GM23338 (cell line): ENCODE measurements at regions not wholly inside any gene's neighbourhood (a gene's known extent, or its start where the extent isn't known, plus 50 kb on each side); places are given as distances from the start of the nearest gene placed in this dataset.

Experiments
- ATAC-seq: fragments of 200-7000 bp; cut with Tn5 transposase; 3 replicates; pipeline ENCODE4 v1.9.1; 2020
- DNase-seq: peaks from one replicate; pipeline ENCODE4 v3.0.0-alpha.2; 2015; ENCODE audit warnings: low spot score
- H2AFZ ChIP-seq: fragments of 200-600 bp; sonication (generic); 2 replicates; pipeline ENCODE4 v1.8.0; 2016; ENCODE audit warnings: antibody characterized with exemption, mild to moderate bottlenecking, moderate library complexity
- H3F3A ChIP-seq: fragments of 200-600 bp; sonication (generic); replicated peaks from 2 replicates; pipeline ENCODE4 v1.8.0; 2017; ENCODE audit warnings: antibody characterized with exemption, mixed run types, low read depth
- H3K27ac ChIP-seq: fragments of 200-600 bp; sonication (generic); 2 replicates; pipeline ENCODE4 v1.6.1; 2016; ENCODE audit warnings: low read depth
- H3K27me3 ChIP-seq: fragments of 200-600 bp; sonication (generic); 2 replicates; pipeline ENCODE4 v1.8.0; 2016; ENCODE audit warnings: mild to moderate bottlenecking, mixed run types, moderate library complexity; ENCODE audit not compliant: insufficient read depth
- H3K36me3 ChIP-seq: fragments of 200-600 bp; sonication (generic); 2 replicates; pipeline ENCODE4 v1.8.0; 2016; ENCODE audit warnings: mild to moderate bottlenecking; ENCODE audit not compliant: insufficient read depth
- H3K4me1 ChIP-seq: fragments of 200-600 bp; sonication (generic); 2 replicates; pipeline ENCODE4 v1.8.0; 2016; ENCODE audit warnings: mild to moderate bottlenecking, moderate library complexity; ENCODE audit not compliant: insufficient read depth
- H3K4me2 ChIP-seq: fragments of 200-600 bp; sonication (generic); 2 replicates; pipeline ENCODE4 v1.7.1; 2017; ENCODE audit warnings: mixed run types
- H3K4me3 ChIP-seq: fragments of 200-600 bp; sonication (generic); 2 replicates; pipeline ENCODE4 v1.6.1; 2016; ENCODE audit warnings: mixed run types
- H3K79me2 ChIP-seq: fragments of 200-600 bp; sonication (generic); replicated peaks from 2 replicates; pipeline ENCODE4 v1.8.0; 2017; ENCODE audit warnings: mild to moderate bottlenecking; ENCODE audit not compliant: insufficient read depth
- H3K9me2 ChIP-seq: fragments of 200-600 bp; sonication (generic); 2 replicates; pipeline ENCODE4 v1.8.0; 2017; ENCODE audit not compliant: insufficient read depth
- H4K20me1 ChIP-seq: fragments of 200-600 bp; sonication (generic); replicated peaks from 2 replicates; pipeline ENCODE4 v1.8.0; 2017; ENCODE audit warnings: mild to moderate bottlenecking; ENCODE audit not compliant: insufficient read depth
- H3K27ac Mint-ChIP-seq: 2 replicates; pipeline ENCODE4 v1.8.0; 2020; ENCODE audit warnings: inconsistent platforms, mild to moderate bottlenecking, moderate library complexity, mixed read lengths
- H3K27me3 Mint-ChIP-seq: 3 replicates; pipeline ENCODE4 v1.8.0; 2022; ENCODE audit warnings: low read depth, mild to moderate bottlenecking, moderate library complexity, mixed read lengths, inconsistent platforms; ENCODE audit not compliant: insufficient read depth, poor library complexity
- H3K36me3 Mint-ChIP-seq: 3 replicates; pipeline ENCODE4 v1.8.0; 2021; ENCODE audit warnings: low read depth, mild to moderate bottlenecking, inconsistent platforms, moderate library complexity, mixed read lengths
- H3K4me1 Mint-ChIP-seq: 3 replicates; pipeline ENCODE4 v1.8.0; 2020; ENCODE audit warnings: mild to moderate bottlenecking, inconsistent platforms, mixed read lengths
- H3K4me3 Mint-ChIP-seq: 3 replicates; pipeline ENCODE4 v1.8.0; 2021; ENCODE audit warnings: moderate library complexity, mild to moderate bottlenecking, inconsistent platforms, mixed read lengths
- H3K9me3 Mint-ChIP-seq: 3 replicates; pipeline ENCODE4 v1.8.0; 2020; ENCODE audit warnings: moderate library complexity, mild to moderate bottlenecking, inconsistent platforms, mixed read lengths
- CREB1 ChIP-seq: fragments of 250-450 bp; sonication (Bioruptor Pico); IDR thresholded peaks from 2 replicates; pipeline ENCODE4 v1.5.0; 2020; ENCODE audit warnings: low read depth, mild to moderate bottlenecking, moderate library complexity
- CTCF ChIP-seq, 2 experiments: fragments of 200-600 bp in 1 of 2; sonication (generic) in 1 of 2; conservative IDR thresholded peaks; 2 replicates each; pipeline versions ENCODE4 v1.5.1 to v1.6.1; 2016 to 2017; ENCODE audit warnings: antibody characterized with exemption in 2 of 2, low read depth in 2 of 2, mild to moderate bottlenecking in 2 of 2, moderate library complexity in 1 of 2
- JUNB ChIP-seq: IDR thresholded peaks from one replicate; pipeline ENCODE4 v1.6.1; 2016; ENCODE audit warnings: antibody characterized with exemption; ENCODE audit not compliant: unreplicated experiment
- NANOG ChIP-seq: IDR thresholded peaks from 2 replicates; pipeline ENCODE4 v1.6.1; 2016; ENCODE audit warnings: antibody characterized with exemption, borderline replicate concordance
- POLR2AphosphoS5 ChIP-seq: IDR thresholded peaks from 2 replicates; pipeline ENCODE4 v1.6.1; 2016; ENCODE audit warnings: antibody characterized with exemption, low read depth
- STAT1 ChIP-seq: IDR thresholded peaks from one replicate; pipeline ENCODE4 v1.6.1; 2016; ENCODE audit warnings: antibody characterized with exemption; ENCODE audit not compliant: unreplicated experiment
- ZNF331 ChIP-seq: fragments of 250-450 bp; sonication (Bioruptor Pico); IDR thresholded peaks from 2 replicates; pipeline ENCODE4 v1.5.0; 2020; ENCODE audit warnings: low read depth, mild to moderate bottlenecking, moderate library complexity
- ZNF462 ChIP-seq: fragments of 250-450 bp; sonication (Bioruptor Pico); IDR thresholded peaks from 2 replicates; pipeline ENCODE4 v1.5.0; 2020; ENCODE audit warnings: mild to moderate bottlenecking, moderate library complexity
- TF ChIP-seq, protein P1 (sequence below): IDR thresholded peaks from 2 replicates; pipeline ENCODE4 v1.6.1; 2016; ENCODE audit warnings: antibody characterized with exemption
- TF ChIP-seq, protein P2 (sequence below): IDR thresholded peaks from one replicate; pipeline ENCODE4 v1.6.1; 2018; ENCODE audit warnings: antibody characterized with exemption; ENCODE audit not compliant: unreplicated experiment

DNA sequence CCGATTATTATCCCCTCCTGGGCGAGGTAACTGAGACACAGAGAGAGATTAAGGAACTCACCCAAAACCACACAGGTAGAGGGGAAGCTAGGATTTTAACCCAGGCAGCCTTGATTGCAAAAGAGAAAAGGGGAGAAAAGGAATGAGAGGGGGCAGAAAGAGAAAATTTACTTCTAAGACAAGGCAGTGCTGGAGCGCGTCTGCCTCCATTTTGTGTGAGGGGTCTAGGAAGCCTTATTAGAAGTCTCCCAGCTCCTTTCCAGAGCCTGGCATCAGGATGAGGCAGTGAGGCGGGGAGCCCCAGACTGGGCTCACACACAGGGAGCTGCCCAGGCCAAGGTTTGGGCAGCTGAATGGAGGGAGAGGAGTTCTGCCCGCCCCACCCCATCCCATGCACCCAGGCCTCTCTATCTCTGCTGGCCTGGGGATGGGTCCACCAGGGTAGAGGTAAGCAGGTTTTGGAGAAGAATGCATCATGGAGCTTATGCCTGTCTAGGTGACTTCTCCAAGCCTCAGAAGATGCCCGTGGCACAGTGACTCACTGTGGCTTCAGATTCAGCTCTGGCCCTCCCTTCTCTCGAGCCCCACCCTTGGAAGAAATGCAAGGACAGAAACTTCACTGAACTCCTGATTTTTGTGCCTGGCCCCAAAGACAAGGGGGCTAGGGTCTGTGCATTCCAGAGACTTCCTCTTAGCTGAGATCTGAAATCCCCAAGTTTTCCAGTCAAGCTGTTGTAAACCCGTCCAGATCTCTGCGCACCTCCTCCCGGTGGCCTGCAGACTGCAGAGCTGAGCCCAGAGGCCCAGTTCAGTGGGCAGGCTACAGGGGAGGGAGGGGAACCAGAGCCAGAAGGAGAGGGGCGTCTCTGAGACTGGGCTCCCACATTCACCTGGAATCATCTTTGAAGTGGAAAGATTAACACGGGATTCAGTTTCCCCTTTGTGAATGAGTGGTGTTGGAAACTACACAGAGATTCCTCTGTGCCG is 95.1 kb upstream of the CDH5 start (continued):
- no peak for TF ChIP-seq ZNF462 (CRISPR knock-in tag)

DNA sequence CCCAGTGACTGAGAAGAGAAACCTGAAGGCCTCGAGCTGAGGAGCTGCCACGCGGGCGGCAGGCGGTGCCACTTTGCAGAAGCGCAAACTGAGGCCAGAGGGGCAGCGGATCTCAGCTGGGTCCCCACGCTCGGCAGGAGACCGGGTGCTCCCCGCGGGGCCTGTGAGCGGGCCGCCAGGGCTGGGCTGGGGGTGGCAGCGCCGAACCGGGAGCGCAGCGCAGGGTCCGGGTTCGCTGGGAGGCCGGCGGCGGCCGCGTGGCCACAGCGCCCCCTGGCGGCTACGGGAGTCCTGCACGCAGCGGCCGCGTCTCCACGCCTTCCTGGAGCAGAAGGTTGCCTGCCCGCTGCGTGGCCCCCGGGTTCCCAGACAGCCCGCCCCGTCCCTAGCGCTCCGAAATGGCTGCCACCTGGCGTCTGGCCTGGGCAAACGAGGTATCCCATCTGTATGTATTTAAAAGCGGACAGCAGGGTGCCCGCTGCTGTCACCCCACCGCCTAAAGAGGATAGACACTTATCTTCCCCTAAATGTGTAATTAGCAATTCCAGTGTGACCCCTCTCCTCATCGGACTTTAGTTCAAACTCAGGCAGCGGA is 96.1 kb upstream of the CDH5 start:
- no peaks in the 10 kb centered on the region for H3K9me2 ChIP-seq
- H3K4me1 ChIP-seq, result peaks cover 11% of the 10 kb centered on the region
- ATAC-seq (peak; percentile 87), DNase-seq (peak; percentile 87)
- H3K79me2 ChIP-seq, result no peaks in the 10 kb centered on the region
- Mint-ChIP-seq H3K36me3 (no peaks in the 10 kb centered on the region; the same call in 2 of the 3 replicates), H3K9me3 (no peaks in the 10 kb centered on the region), H3K4me1 (peaks cover 22% of the 10 kb centered on the region), H3K4me3 (peak overlapping the region; percentile 37; the same call in 2 of the 3 replicates), H3K27me3 (peaks cover 13% of the 10 kb centered on the region), H3K27ac (no peak overlapping the region)
- H3K4me3 ChIP-seq, result peak overlapping the region; percentile 57
- H3K4me2 ChIP-seq, result peak overlapping the region; percentile 76
- H3F3A ChIP-seq, result no peaks in the 10 kb centered on the region
- H4K20me1 ChIP-seq, result no peaks in the 10 kb centered on the region
- peak overlapping the region; percentile 99 for H2AFZ ChIP-seq
- no peak overlapping the region for H3K27ac ChIP-seq
- H3K27me3 ChIP-seq, result peaks cover 4% of the 10 kb centered on the region; the same call in 1 of the 2 replicates
- H3K36me3 ChIP-seq, result no peaks in the 10 kb centered on the region
- TF ChIP-seq, protein P1, sequence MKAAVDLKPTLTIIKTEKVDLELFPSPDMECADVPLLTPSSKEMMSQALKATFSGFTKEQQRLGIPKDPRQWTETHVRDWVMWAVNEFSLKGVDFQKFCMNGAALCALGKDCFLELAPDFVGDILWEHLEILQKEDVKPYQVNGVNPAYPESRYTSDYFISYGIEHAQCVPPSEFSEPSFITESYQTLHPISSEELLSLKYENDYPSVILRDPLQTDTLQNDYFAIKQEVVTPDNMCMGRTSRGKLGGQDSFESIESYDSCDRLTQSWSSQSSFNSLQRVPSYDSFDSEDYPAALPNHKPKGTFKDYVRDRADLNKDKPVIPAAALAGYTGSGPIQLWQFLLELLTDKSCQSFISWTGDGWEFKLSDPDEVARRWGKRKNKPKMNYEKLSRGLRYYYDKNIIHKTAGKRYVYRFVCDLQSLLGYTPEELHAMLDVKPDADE, result no peak
- TF ChIP-seq, protein P2, sequence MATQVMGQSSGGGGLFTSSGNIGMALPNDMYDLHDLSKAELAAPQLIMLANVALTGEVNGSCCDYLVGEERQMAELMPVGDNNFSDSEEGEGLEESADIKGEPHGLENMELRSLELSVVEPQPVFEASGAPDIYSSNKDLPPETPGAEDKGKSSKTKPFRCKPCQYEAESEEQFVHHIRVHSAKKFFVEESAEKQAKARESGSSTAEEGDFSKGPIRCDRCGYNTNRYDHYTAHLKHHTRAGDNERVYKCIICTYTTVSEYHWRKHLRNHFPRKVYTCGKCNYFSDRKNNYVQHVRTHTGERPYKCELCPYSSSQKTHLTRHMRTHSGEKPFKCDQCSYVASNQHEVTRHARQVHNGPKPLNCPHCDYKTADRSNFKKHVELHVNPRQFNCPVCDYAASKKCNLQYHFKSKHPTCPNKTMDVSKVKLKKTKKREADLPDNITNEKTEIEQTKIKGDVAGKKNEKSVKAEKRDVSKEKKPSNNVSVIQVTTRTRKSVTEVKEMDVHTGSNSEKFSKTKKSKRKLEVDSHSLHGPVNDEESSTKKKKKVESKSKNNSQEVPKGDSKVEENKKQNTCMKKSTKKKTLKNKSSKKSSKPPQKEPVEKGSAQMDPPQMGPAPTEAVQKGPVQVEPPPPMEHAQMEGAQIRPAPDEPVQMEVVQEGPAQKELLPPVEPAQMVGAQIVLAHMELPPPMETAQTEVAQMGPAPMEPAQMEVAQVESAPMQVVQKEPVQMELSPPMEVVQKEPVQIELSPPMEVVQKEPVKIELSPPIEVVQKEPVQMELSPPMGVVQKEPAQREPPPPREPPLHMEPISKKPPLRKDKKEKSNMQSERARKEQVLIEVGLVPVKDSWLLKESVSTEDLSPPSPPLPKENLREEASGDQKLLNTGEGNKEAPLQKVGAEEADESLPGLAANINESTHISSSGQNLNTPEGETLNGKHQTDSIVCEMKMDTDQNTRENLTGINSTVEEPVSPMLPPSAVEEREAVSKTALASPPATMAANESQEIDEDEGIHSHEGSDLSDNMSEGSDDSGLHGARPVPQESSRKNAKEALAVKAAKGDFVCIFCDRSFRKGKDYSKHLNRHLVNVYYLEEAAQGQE, result no peak
- peak; percentile 63 to 79 for TF ChIP-seq CTCF (conservative IDR thresholded peaks at IDR 0.05; ENCODE audit: low read depth in 2 of 2)
- no peak for TF ChIP-seq STAT1
- no peak for TF ChIP-seq NANOG
- TF ChIP-seq CREB1 (CRISPR knock-in tag), result peak; percentile 56
- TF ChIP-seq JUNB, result no peak
- TF ChIP-seq ZNF331 (CRISPR knock-in tag), result no peak
- TF ChIP-seq POLR2AphosphoS5, result no peak
